Astrocyte (in vitro differentiated cells and primary cell): ENCODE measurements at regions not wholly inside any gene's neighbourhood (a gene's known extent, or its start where the extent isn't known, plus 50 kb on each side); places are given as distances from the start of the nearest gene placed in this dataset.

ENCODE experiments used
- DNase-seq: peaks from one replicate; pipeline ENCODE4 v3.0.0-alpha.2; 2010; ENCODE audit warnings: low read depth
- FAIRE-seq: peaks from 2 replicates; lab custom pipeline; 2011; peaks lifted over from hg19 to GRCh38; lab: Jason Lieb, UNC
- H2AFZ ChIP-seq: 2 replicates; pipeline ENCODE4 v1.6.0; 2012; ENCODE audit warnings: low read depth, low read length, inconsistent platforms
- H3K27ac ChIP-seq: 2 replicates; pipeline ENCODE4 v1.5.1; 2011; ENCODE audit warnings: low read depth, low read length, inconsistent platforms
- H3K27me3 ChIP-seq: 2 replicates; pipeline ENCODE4 v1.6.0; 2011; ENCODE audit warnings: low read length, inconsistent platforms; ENCODE audit not compliant: insufficient read depth
- H3K36me3 ChIP-seq: 2 replicates; pipeline ENCODE4 v1.5.1; 2011; ENCODE audit warnings: low read length, inconsistent platforms; ENCODE audit not compliant: insufficient read depth
- H3K4me1 ChIP-seq: 2 replicates; pipeline ENCODE4 v1.5.1; 2011; ENCODE audit warnings: low read length, inconsistent platforms; ENCODE audit not compliant: insufficient read depth
- H3K4me2 ChIP-seq: 2 replicates; pipeline ENCODE4 v1.6.0; 2012; ENCODE audit warnings: low read length, inconsistent platforms
- H3K4me3 ChIP-seq: 2 replicates; pipeline ENCODE4 v1.5.1; 2011; ENCODE audit warnings: low read depth, mild to moderate bottlenecking, low read length, inconsistent platforms; ENCODE audit not compliant: insufficient read depth
- H3K79me2 ChIP-seq: 2 replicates; pipeline ENCODE4 v1.6.0; 2012; ENCODE audit warnings: mild to moderate bottlenecking, low read length, inconsistent platforms; ENCODE audit not compliant: insufficient read depth
- H3K9ac ChIP-seq: 2 replicates; pipeline ENCODE4 v1.6.0; 2012; ENCODE audit warnings: mild to moderate bottlenecking, low read length, inconsistent platforms
- H3K9me3 ChIP-seq: 2 replicates; pipeline ENCODE4 v1.5.1; 2012; ENCODE audit warnings: low read depth, mild to moderate bottlenecking, low read length, inconsistent platforms; ENCODE audit not compliant: insufficient read depth
- H4K20me1 ChIP-seq: 2 replicates; pipeline ENCODE4 v1.6.0; 2012; ENCODE audit warnings: low read length, inconsistent platforms; ENCODE audit not compliant: insufficient read depth
- H3K27ac Mint-ChIP-seq: one replicate; pipeline ENCODE4 v1.8.0; 2021; ENCODE audit warnings: mild to moderate bottlenecking, mixed read lengths; ENCODE audit not compliant: unreplicated experiment
- H3K27me3 Mint-ChIP-seq: one replicate; pipeline ENCODE4 v1.8.0; 2021; ENCODE audit warnings: low read depth, mixed read lengths; ENCODE audit not compliant: unreplicated experiment
- H3K36me3 Mint-ChIP-seq: one replicate; pipeline ENCODE4 v1.8.0; 2021; ENCODE audit warnings: low read depth, mixed read lengths; ENCODE audit not compliant: unreplicated experiment
- H3K4me1 Mint-ChIP-seq: one replicate; pipeline ENCODE4 v1.8.0; 2021; ENCODE audit warnings: low read depth, mixed read lengths; ENCODE audit not compliant: unreplicated experiment
- H3K4me3 Mint-ChIP-seq: one replicate; pipeline ENCODE4 v1.8.0; 2021; ENCODE audit warnings: mild to moderate bottlenecking, moderate library complexity, mixed read lengths; ENCODE audit not compliant: unreplicated experiment
- H3K9me3 Mint-ChIP-seq: one replicate; pipeline ENCODE4 v1.8.0; 2021; ENCODE audit warnings: mild to moderate bottlenecking, mixed read lengths; ENCODE audit not compliant: unreplicated experiment
- CTCF ChIP-seq: IDR thresholded peaks from 2 replicates; pipeline ENCODE4 v1.5.1; 2011; ENCODE audit warnings: low read depth, mild to moderate bottlenecking, inconsistent platforms, low read length, moderate library complexity; ENCODE audit not compliant: insufficient read depth
- EZH2 ChIP-seq: IDR thresholded peaks from 2 replicates; pipeline ENCODE4 v1.6.1; 2012; ENCODE audit warnings: mild to moderate bottlenecking, low read length, inconsistent platforms; ENCODE audit not compliant: insufficient read depth

GRCh38 chr5:171623107-171623506, 162.5 kb upstream of the SMIM23 start:
- Histone ChIP-seq H3K79me2 (no peaks in the 10 kb centered on the region), H3K4me1 (no peaks in the 10 kb centered on the region), H4K20me1 (no peaks in the 10 kb centered on the region), H3K4me3 (no peak overlapping the region), H3K4me2 (no peak overlapping the region), H3K9me3 (no peaks in the 10 kb centered on the region), H3K36me3 (no peaks in the 10 kb centered on the region), H3K27ac (no peak overlapping the region), H2AFZ (no peak overlapping the region), H3K9ac (no peak overlapping the region), H3K27me3 (peaks cover 29% of the 10 kb centered on the region)
- DNase-seq = no peak
- peaks cover 4% of the 10 kb centered on the region for H3K9me3 Mint-ChIP-seq
- no peak overlapping the region for H3K27ac Mint-ChIP-seq
- H3K4me3 Mint-ChIP-seq = no peak overlapping the region
- H3K36me3 Mint-ChIP-seq = no peaks in the 10 kb centered on the region
- H3K27me3 Mint-ChIP-seq = peaks cover 53% of the 10 kb centered on the region
- TF ChIP-seq EZH2 (no peak), CTCF (no peak)
- peaks cover 10% of the 10 kb centered on the region for H3K4me1 Mint-ChIP-seq
- FAIRE-seq = no peak

GRCh38 chr5:171623551-171624097, 162.0 kb upstream of the SMIM23 start:
- Histone ChIP-seq H2AFZ (no peak overlapping the region), H3K27me3 (peaks cover 32% of the 10 kb centered on the region), H3K9ac (no peak overlapping the region), H3K4me1 (no peaks in the 10 kb centered on the region), H3K79me2 (no peaks in the 10 kb centered on the region), H3K36me3 (no peaks in the 10 kb centered on the region), H3K4me2 (no peak overlapping the region), H3K4me3 (no peak overlapping the region), H3K27ac (no peak overlapping the region), H3K9me3 (no peaks in the 10 kb centered on the region), H4K20me1 (no peaks in the 10 kb centered on the region)
- H3K27me3 Mint-ChIP-seq = peaks cover 57% of the 10 kb centered on the region
- H3K36me3 Mint-ChIP-seq = no peaks in the 10 kb centered on the region
- peaks cover 4% of the 10 kb centered on the region for H3K9me3 Mint-ChIP-seq
- H3K27ac Mint-ChIP-seq = no peak overlapping the region
- TF ChIP-seq CTCF = no peak
- no peak for TF ChIP-seq EZH2
- peaks cover 10% of the 10 kb centered on the region for H3K4me1 Mint-ChIP-seq
- FAIRE-seq = no peak
- H3K4me3 Mint-ChIP-seq = no peak overlapping the region
- DNase-seq = no peak

DNA sequence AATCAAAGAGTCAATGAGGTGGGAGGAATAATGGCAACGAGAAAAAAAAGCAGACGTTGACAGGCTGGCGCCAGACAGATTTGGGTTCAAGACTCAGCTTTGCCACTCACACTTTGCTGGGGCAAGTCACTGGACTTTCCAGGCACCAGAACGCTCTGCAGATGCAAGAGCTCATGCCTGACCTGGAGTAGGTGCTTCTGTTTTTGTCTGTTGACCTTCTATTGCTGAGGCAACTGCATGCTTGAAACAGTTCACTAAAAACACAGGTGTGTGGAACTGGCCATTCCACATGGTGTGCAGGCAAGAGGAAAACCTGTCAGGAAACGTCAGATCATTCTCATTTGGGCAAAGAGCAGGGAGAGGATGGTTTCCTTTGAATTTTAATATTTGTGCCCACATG, 161.2 kb upstream of the SMIM23 start:
- no peaks in the 10 kb centered on the region for H3K36me3 Mint-ChIP-seq
- peaks cover 65% of the 10 kb centered on the region for H3K27me3 Mint-ChIP-seq
- Histone ChIP-seq H3K27me3 (peaks cover 33% of the 10 kb centered on the region), H2AFZ (no peak overlapping the region), H3K9ac (no peak overlapping the region), H3K4me2 (no peak overlapping the region), H3K4me3 (no peak overlapping the region), H3K4me1 (no peaks in the 10 kb centered on the region), H4K20me1 (no peaks in the 10 kb centered on the region), H3K79me2 (no peaks in the 10 kb centered on the region), H3K27ac (no peak overlapping the region), H3K9me3 (no peaks in the 10 kb centered on the region), H3K36me3 (no peaks in the 10 kb centered on the region)
- no peak for FAIRE-seq
- no peak overlapping the region for H3K27ac Mint-ChIP-seq
- no peak overlapping the region for H3K4me3 Mint-ChIP-seq
- peaks cover 4% of the 10 kb centered on the region for H3K9me3 Mint-ChIP-seq
- TF ChIP-seq EZH2 (no peak), CTCF (no peak)
- DNase-seq = no peak
- H3K4me1 Mint-ChIP-seq = peaks cover 10% of the 10 kb centered on the region
